ENCODE measurements at regions not wholly inside any gene's neighbourhood (a gene's known extent, or its start where the extent isn't known, plus 50 kb on each side); places are given as distances from the start of the nearest gene placed in this dataset.

GRCh38 chr6:95804847-95805541 is 210.8 kb upstream of the FUT9 start:
- in situ Hi-C loops (cut with HindIII; ENCODE audit: low sequenced_read_pairs) = no loop called here
- no peak for DNase-seq (ENCODE audit: low read depth)
- TF ChIP-seq CTCF (IDR thresholded peaks at IDR 0.05; ENCODE audit: low read depth, low read length, missing control alignments) = no peak

DNA sequence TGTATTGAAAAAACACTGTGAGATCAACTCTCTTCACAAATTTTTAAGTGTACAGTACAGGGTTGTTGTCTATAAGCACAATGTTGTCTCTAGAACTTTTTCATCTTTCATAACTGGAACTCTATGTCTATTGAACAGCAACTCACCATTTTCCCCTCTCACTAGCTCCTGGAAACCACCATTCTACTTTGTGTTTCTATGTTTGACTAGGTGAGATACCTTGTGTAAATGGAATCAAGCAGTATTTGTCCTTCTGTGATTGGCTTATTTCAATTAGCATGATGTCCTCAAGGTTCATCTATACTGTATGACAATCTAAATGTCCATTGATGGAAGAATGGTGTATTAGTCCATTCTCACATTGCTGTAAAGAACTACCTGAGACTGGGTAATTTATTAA is 210.1 kb upstream of the FUT9 start:
- no peak overlapping the region for H3K4me3 ChIP-seq (ENCODE audit: low read depth, low read length)
- in situ Hi-C loops (cut with HindIII; ENCODE audit: low sequenced_read_pairs) = no loop called here
- TF ChIP-seq CTCF (IDR thresholded peaks at IDR 0.05; ENCODE audit: low read depth, low read length, missing control alignments) = no peak
- DNase-seq (ENCODE audit: low read depth) = no peak

More at GRCh38 chr6:95804847-95805541, 210.8 kb upstream of the FUT9 start:
- H3K4me3 ChIP-seq (ENCODE audit: low read depth, low read length) = no peak overlapping the region

- no peak overlapping the region for H3K4me3 ChIP-seq (ENCODE audit: low read depth, low read length)
- no peak for DNase-seq (ENCODE audit: low read depth)
- TF ChIP-seq CTCF (IDR thresholded peaks at IDR 0.05; ENCODE audit: low read depth, low read length, missing control alignments) = no peak
- in situ Hi-C loops (cut with HindIII; ENCODE audit: low sequenced_read_pairs) = no loop called here
Observed at GRCh38 chr6:95815389-95816056, 200.3 kb upstream of the FUT9 start.

DNA sequence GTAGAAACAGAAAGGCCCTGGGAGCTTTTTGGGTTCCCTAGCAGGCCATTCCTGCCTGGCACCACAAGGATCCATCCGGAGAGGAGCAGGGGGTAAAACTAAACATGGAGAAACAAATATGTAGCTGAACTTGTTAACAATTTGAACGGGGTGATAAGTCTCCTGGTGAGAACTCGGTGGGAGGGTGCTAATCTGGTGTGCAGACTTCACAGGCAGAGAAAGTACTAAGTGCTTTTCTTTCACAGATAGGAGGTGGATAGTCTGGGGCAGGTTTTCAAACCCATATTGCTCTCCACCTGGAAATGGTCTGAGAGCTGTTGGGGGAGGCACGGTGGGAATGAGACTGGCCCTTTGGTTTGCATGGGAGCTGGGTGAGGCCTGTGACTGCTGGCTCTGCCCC is 196.3 kb upstream of the FUT9 start:
- in situ Hi-C loops (cut with HindIII; ENCODE audit: low sequenced_read_pairs) = no loop called here
- no peak for DNase-seq (ENCODE audit: low read depth)
- no peak for TF ChIP-seq CTCF (IDR thresholded peaks at IDR 0.05; ENCODE audit: low read depth, low read length, missing control alignments)

DNA sequence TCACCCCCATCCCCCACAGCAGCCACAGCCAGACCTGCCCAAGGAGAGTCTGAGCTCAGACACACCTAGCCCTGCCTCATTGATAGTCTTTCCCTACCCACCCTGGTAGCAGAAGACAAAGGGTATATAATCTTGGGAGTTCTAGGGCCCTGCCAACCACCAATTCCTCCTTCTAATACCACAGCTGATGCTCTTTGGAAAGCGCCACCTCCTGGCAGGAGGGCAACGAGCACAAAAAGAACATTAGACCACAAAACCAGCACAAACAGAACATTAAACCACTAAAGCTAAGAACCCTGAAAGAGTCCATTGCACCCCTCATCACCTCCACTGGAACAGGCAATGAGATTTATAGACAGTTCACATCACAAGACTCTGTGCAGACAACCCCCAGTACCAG is 195.8 kb upstream of the FUT9 start:
- TF ChIP-seq CTCF (IDR thresholded peaks at IDR 0.05; ENCODE audit: low read depth, low read length, missing control alignments) = no peak
- no peak overlapping the region for H3K4me3 ChIP-seq (ENCODE audit: low read depth, low read length)
- in situ Hi-C loops (cut with HindIII; ENCODE audit: low sequenced_read_pairs) = no loop called here
- no peak for DNase-seq (ENCODE audit: low read depth)

More for the DNA sequence above, 196.3 kb upstream of the FUT9 start:
- no peak overlapping the region for H3K4me3 ChIP-seq (ENCODE audit: low read depth, low read length)

- in situ Hi-C loops (cut with HindIII; ENCODE audit: low sequenced_read_pairs) = no loop called here
- TF ChIP-seq CTCF (IDR thresholded peaks at IDR 0.05; ENCODE audit: low read depth, low read length, missing control alignments) = no peak
- H3K4me3 ChIP-seq (ENCODE audit: low read depth, low read length) = no peak overlapping the region
- no peak for DNase-seq (ENCODE audit: low read depth)
Observed at GRCh38 chr6:95830859-95831557, 184.8 kb upstream of the FUT9 start.

All from astrocyte of the cerebellum (primary cell).